Neural cell (in vitro differentiated cells): ENCODE measurements at regions not wholly inside any gene's neighbourhood (a gene's known extent, or its start where the extent isn't known, plus 50 kb on each side); places are given as distances from the start of the nearest gene placed in this dataset.

Experiments
- CTCF ChIP-seq: fragments of 450-650 bp; IDR thresholded peaks from 2 replicates; pipeline ENCODE4 v1.5.1; 2014; ENCODE audit warnings: antibody characterized with exemption, mild to moderate bottlenecking, moderate library complexity; ENCODE audit not compliant: poor library complexity, severe bottlenecking
- POLR2AphosphoS5 ChIP-seq: IDR thresholded peaks from 2 replicates; pipeline ENCODE4 v1.6.1; 2012
- RAD21 ChIP-seq: fragments of 450-650 bp; conservative IDR thresholded peaks from 2 replicates; pipeline ENCODE4 v1.6.1; 2014; ENCODE audit warnings: antibody characterized with exemption, mild to moderate bottlenecking, moderate library complexity
- REST ChIP-seq: IDR thresholded peaks from 2 replicates; pipeline ENCODE4 v1.6.1; 2012; ENCODE audit warnings: borderline replicate concordance
- TAF1 ChIP-seq: IDR thresholded peaks from 2 replicates; pipeline ENCODE4 v1.6.1; 2012; ENCODE audit warnings: low read depth

GRCh38 chr3:10715886-10716285 lies 100.1 kb upstream of the SLC6A11 start:
- TF ChIP-seq POLR2AphosphoS5 (no peak), CTCF (no peak), RAD21 (no peak), TAF1 (no peak), REST (no peak)
